Endodermal cell (in vitro differentiated cells): ENCODE measurements at regions not wholly inside any gene's neighbourhood (a gene's known extent, or its start where the extent isn't known, plus 50 kb on each side); places are given as distances from the start of the nearest gene placed in this dataset.

Experiments used
- DNase-seq: peaks from one replicate; pipeline ENCODE4 v3.0.0-alpha.2; 2017
- H3K27ac ChIP-seq: 2 replicates; pipeline ENCODE4 v1.5.1; 2013; ENCODE audit warnings: mild to moderate bottlenecking, low read depth, low read length, moderate library complexity
- H3K27me3 ChIP-seq: 2 replicates; pipeline ENCODE4 v1.6.1; 2013; ENCODE audit warnings: mild to moderate bottlenecking, low read length, moderate library complexity; ENCODE audit not compliant: insufficient read depth, control insufficient read depth, poor library complexity, severe bottlenecking
- H3K36me3 ChIP-seq: 2 replicates; pipeline ENCODE4 v1.7.0; 2013; ENCODE audit warnings: mild to moderate bottlenecking, low read length, moderate library complexity; ENCODE audit not compliant: control insufficient read depth, insufficient read depth
- H3K4me1 ChIP-seq: one replicate; pipeline ENCODE4 v1.7.0; 2013; ENCODE audit warnings: low read length; ENCODE audit not compliant: control insufficient read depth, insufficient read depth
- H3K4me3 ChIP-seq: 2 replicates; pipeline ENCODE4 v1.5.1; 2013; ENCODE audit warnings: mild to moderate bottlenecking, low read length, moderate library complexity
- H3K9ac ChIP-seq: 2 replicates; pipeline ENCODE4 v1.6.1; 2013; ENCODE audit warnings: mild to moderate bottlenecking, low read length, moderate library complexity; ENCODE audit not compliant: poor library complexity, severe bottlenecking; ENCODE audit errors: extremely low read depth
- H3K9me3 ChIP-seq: 2 replicates; pipeline ENCODE4 v1.6.1; 2013; ENCODE audit warnings: mild to moderate bottlenecking, low read length, moderate library complexity; ENCODE audit not compliant: control insufficient read depth
- H3K27ac Mint-ChIP-seq: 2 replicates; pipeline ENCODE4 v1.8.0; 2020; ENCODE audit warnings: mixed read lengths
- H3K27me3 Mint-ChIP-seq: 2 replicates; pipeline ENCODE4 v1.8.0; 2021; ENCODE audit warnings: mild to moderate bottlenecking, mixed read lengths; ENCODE audit not compliant: insufficient read depth
- H3K36me3 Mint-ChIP-seq: 2 replicates; pipeline ENCODE4 v1.8.0; 2020; ENCODE audit warnings: low read depth, mixed read lengths
- H3K4me1 Mint-ChIP-seq: 2 replicates; pipeline ENCODE4 v1.8.0; 2020; ENCODE audit warnings: mixed read lengths
- H3K4me3 Mint-ChIP-seq: 2 replicates; pipeline ENCODE4 v1.8.0; 2020; ENCODE audit warnings: mild to moderate bottlenecking, moderate library complexity, mixed read lengths
- H3K9me3 Mint-ChIP-seq: 2 replicates; pipeline ENCODE4 v1.8.0; 2020; ENCODE audit warnings: mild to moderate bottlenecking, mixed read lengths
- CTCF ChIP-seq: fragments of 200-600 bp; sonication (generic); conservative IDR thresholded peaks from 2 replicates; pipeline ENCODE4 v1.5.0; 2021; ENCODE audit warnings: antibody characterized with exemption, mild to moderate bottlenecking
- whole genome bisulfite sequencing, 2 experiments: methylation state at CpG; one replicate each; pipeline versions ENCODE4 v1.1.5 to v1.1.7; 2013; ENCODE audit warnings: missing lambda C conversion rate in 2 of 2, mixed read lengths in 1 of 2; ENCODE audit not compliant: insufficient coverage in 1 of 2, insufficient read length in 1 of 2; 5-methylcytosine and 5-hydroxymethylcytosine counted together

- Histone ChIP-seq H3K9ac (no peak overlapping the region), H3K4me3 (no peak overlapping the region), H3K36me3 (no peaks in the 10 kb centered on the region), H3K4me1 (no peaks in the 10 kb centered on the region), H3K9me3 (peaks cover 6% of the 10 kb centered on the region), H3K27me3 (no peaks in the 10 kb centered on the region), H3K27ac (no peak overlapping the region)
- no peak for DNase-seq
- H3K27ac Mint-ChIP-seq, result no peak overlapping the region
- H3K9me3 Mint-ChIP-seq, result peaks cover 32% of the 10 kb centered on the region
- no peaks in the 10 kb centered on the region for H3K36me3 Mint-ChIP-seq
- H3K4me1 Mint-ChIP-seq, result no peaks in the 10 kb centered on the region
- H3K27me3 Mint-ChIP-seq, result no peaks in the 10 kb centered on the region
- TF ChIP-seq CTCF, result no peak
- H3K4me3 Mint-ChIP-seq, result no peak overlapping the region
These were observed 914.8 kb upstream of the GRIA3 start for GRCh38 chrX:122269243-122269781.

GRCh38 chrX:122270809-122271494 lies 913.1 kb upstream of the GRIA3 start:
- no peak overlapping the region for H3K4me3 ChIP-seq
- WGBS, 2 experiments, result 95 to 100% methylated on average over 1 to 3 of the region's 7 CpGs
- Mint-ChIP-seq H3K4me1 (no peaks in the 10 kb centered on the region), H3K27me3 (no peaks in the 10 kb centered on the region), H3K36me3 (no peaks in the 10 kb centered on the region), H3K4me3 (no peak overlapping the region), H3K27ac (no peak overlapping the region), H3K9me3 (peaks cover 32% of the 10 kb centered on the region)
- no peaks in the 10 kb centered on the region for H3K27me3 ChIP-seq
- H3K9ac ChIP-seq, result no peak overlapping the region
- no peaks in the 10 kb centered on the region for H3K36me3 ChIP-seq
- no peak for DNase-seq
- H3K27ac ChIP-seq, result no peak overlapping the region
- H3K9me3 ChIP-seq, result peaks cover 6% of the 10 kb centered on the region
- TF ChIP-seq CTCF, result no peak
- no peaks in the 10 kb centered on the region for H3K4me1 ChIP-seq

- no peak overlapping the region for H3K4me3 Mint-ChIP-seq
- no peak overlapping the region for H3K27ac Mint-ChIP-seq
- H3K9me3 Mint-ChIP-seq, result peaks cover 28% of the 10 kb centered on the region
- H3K9ac ChIP-seq, result no peak overlapping the region
- no peak overlapping the region for H3K4me3 ChIP-seq
- H3K36me3 Mint-ChIP-seq, result no peaks in the 10 kb centered on the region
- TF ChIP-seq CTCF, result no peak
- no peaks in the 10 kb centered on the region for H3K4me1 ChIP-seq
- no peaks in the 10 kb centered on the region for H3K27me3 Mint-ChIP-seq
- H3K4me1 Mint-ChIP-seq, result no peaks in the 10 kb centered on the region
- no peak overlapping the region for H3K27ac ChIP-seq
- H3K36me3 ChIP-seq, result no peaks in the 10 kb centered on the region
- WGBS, 2 experiments, result no CpG with 5 or more reads among the region's 1 CpG
- no peak for DNase-seq
- H3K27me3 ChIP-seq, result no peaks in the 10 kb centered on the region
- peaks cover 6% of the 10 kb centered on the region for H3K9me3 ChIP-seq
These were observed 912.1 kb upstream of the GRIA3 start for GRCh38 chrX:122272011-122272410.
